Umbilical cord (tissue), 1 donor: ENCODE measurements at regions not wholly inside any gene's neighbourhood (a gene's known extent, or its start where the extent isn't known, plus 50 kb on each side); places are given as distances from the start of the nearest gene placed in this dataset.

Experiments
- DNase-seq: peaks from one replicate; pipeline ENCODE4 v3.0.0-alpha.2; 2015; ENCODE audit warnings: low spot score

DNA sequence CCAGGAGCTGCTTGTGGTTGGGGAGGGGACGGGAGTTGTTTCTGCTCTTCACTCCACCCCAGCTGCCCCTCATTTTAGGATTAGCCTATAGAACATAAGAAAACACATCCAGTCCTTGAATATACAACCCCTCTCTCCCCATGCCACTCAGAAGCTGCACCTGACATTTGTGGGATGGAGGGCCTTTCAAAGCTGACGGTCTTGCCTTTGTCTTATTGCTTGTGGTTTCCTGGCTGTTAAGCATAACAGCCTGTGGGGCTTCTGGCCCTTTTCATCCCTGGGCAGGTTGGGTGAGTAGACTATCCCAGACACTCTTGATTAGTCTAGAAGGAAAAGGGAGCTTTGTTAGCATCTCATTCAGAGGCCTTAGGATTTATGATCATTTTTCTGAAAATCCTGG, 407.6 kb upstream of the BOD1L1 start:
- no peak for DNase-seq

DNA sequence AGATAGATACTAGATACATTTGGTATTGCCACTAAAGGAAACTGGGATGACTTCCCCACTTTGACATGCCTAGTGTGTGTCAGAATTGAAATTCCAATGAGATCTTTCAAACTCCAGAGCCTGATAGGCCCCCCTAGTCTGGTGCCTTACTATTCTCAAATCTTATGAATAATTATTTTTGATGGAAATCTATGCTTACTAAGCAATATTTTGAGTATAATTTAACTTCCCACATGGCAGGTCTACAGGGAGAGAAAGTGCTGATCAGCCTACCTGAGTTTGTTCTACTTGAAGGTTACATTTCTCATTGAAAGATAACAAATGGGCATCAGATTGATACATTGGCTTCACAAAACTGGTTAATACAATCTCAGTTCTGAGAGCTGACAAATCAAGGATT, 415.7 kb upstream of the BOD1L1 start:
- DNase-seq, result no peak

GRCh38 chr4:14046642-14047041, 419.1 kb upstream of the BOD1L1 start:
- DNase-seq, result no peak

DNA sequence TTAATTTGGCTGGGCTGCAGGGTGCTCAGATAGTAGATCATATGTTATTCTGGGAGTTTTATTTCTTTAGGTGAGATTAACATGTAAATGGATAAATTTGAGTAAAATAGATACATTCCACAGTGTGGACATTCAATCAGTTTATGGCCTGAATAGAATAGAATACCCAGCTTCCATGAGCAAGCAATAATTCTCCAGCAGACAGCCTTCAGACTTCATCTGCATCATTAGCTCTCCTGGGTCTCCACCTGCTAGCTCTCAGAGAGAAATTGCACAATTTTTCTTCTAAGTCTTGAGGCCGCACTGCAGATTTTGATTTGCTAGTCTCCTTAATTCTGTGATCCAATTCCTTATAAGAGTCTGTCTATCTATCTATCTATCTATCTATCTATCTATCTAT, 420.3 kb upstream of the BOD1L1 start:
- no peak for DNase-seq

DNA sequence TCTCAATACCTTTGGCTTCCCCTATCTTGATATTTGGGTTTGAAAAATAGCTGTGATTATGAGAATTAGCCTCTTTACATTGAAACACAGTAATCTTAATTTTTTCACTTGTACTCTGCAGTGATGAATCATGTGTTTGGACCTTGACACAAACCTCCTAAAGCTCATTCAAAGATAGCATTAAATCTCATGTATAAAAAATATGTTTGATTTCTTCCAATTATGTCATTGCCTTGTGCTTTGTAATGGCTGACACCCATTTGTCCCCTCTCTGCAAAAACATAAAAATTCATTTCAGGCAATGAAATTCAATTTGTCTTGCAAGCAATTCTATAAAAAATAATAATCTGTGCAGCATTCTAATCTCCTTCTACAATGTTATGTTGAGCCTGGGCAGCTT, 422.4 kb upstream of the BOD1L1 start:
- DNase-seq, result no peak

GRCh38 chr4:14053291-14053690, 425.8 kb upstream of the BOD1L1 start:
- no peak for DNase-seq

- DNase-seq, result no peak
Observed at GRCh38 chr4:14054391-14054790, 426.9 kb upstream of the BOD1L1 start.

GRCh38 chr4:14059006-14059405, 431.5 kb upstream of the BOD1L1 start:
- no peak for DNase-seq

- no peak for DNase-seq
Observed at GRCh38 chr4:14064984-14065383, 437.5 kb upstream of the BOD1L1 start.

DNA sequence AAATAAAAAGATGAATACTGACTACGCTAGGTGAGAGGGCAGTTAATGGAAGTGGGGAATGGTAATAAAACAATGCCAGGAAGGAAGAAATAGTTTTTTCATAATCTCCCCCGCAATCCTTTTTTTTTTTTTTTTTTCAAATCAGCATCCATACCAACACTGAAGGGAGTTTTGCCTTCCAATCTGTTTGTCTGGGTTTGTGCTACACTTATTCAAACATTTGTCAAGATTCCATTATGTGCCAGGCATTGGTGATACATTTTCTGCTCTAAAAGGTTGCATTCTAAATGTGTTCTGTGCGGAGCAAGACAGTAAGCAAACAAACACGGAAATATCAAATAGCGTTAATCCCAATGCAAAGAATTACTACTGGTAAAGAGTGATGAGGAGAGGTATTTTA, 437.9 kb upstream of the BOD1L1 start:
- DNase-seq, result no peak

- no peak for DNase-seq
Observed at GRCh38 chr4:14066979-14067378, 439.5 kb upstream of the BOD1L1 start.

DNA sequence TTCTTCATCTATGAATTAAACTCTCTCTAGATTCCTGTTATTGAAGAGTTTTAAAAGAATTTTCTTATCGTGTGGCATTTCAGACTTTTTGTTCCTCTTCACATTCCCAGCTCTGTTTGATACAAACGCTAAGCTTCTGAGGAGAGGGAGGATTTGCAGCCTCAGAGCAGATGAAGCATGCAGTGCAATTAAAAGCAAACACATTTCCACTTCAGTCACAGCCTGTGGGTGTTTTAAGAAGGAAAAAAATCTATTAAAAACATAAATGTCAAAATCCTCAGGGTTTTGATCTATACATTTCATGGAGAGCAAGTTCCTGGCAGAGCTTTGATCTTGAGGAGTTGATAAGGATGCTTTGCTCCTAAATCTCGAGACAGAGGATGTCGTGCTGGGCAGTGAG, 442.4 kb upstream of the BOD1L1 start:
- DNase-seq, result no peak

DNA sequence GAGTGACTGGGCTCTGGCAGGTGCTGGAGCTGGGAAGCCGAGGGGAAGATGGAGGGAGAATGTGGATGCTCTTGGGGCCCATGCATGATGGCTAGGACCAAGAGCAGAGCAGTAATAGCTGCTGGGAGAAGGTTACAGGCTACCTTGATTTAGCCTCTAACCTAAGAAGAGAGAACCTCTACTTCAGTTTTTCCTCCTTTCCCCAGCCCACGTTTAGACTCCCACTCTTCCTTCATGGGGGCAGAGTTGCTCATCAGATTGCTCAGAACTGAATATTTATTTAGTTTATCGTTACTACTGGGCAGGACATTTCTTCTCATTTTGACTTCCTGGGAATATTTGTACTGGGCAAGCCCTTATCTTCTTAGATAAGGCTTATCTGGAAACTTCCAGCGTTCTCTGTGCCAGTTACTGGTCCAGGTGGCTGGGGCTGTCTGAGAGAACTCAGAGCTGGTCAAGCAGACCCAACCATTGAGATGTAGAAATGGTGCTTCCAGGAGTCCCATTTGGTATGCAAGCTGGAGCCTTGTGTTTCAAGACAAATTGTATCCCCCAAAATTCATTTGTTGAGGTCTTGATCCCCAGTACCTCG, 442.9 kb upstream of the BOD1L1 start:
- DNase-seq, result no peak

GRCh38 chr4:14072506-14072905, 445.0 kb upstream of the BOD1L1 start:
- no peak for DNase-seq

- DNase-seq, result no peak
Observed at GRCh38 chr4:14076776-14077175, 449.3 kb upstream of the BOD1L1 start.

GRCh38 chr4:14078326-14078725, 450.8 kb upstream of the BOD1L1 start:
- DNase-seq, result no peak

DNA sequence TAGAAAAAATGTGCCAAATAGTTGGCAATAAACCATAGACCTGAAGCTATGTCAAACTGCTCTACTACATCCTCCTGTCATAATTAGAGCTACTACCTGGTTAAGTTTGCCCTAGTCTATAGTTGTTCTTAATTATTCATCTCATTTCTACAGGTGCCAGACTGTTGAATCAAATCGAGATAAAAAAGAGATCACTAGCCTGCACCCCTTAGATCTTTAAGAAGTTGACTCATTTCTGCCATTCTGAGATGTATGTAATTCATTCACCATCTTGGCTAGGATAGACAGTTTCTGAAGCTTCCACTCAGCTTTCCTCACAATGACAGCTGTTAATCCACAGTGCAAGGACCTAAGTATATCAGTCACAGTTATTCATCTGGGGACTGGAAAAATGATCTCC, 452.1 kb upstream of the BOD1L1 start:
- DNase-seq, result no peak

DNA sequence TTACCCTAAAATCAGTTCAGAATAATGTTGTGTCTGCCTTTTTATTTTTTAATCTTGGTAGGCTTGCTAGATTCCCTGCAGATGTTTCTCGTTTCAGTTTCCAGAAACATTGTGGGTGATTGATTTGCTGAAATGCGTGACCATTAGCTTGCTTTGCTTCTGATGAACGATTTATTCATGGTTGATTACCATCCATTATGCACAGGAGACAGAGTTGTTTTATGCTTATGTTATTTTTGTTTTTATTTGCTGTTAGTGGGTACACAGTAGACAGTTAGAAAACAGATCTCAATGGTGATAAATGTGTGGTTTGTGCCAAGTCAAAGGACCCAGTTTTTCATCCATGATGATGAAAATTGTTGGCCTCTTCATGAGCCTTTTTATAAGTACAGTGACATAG, 455.6 kb upstream of the BOD1L1 start:
- no peak for DNase-seq

GRCh38 chr4:14084598-14084997, 457.1 kb upstream of the BOD1L1 start:
- DNase-seq, result no peak

DNA sequence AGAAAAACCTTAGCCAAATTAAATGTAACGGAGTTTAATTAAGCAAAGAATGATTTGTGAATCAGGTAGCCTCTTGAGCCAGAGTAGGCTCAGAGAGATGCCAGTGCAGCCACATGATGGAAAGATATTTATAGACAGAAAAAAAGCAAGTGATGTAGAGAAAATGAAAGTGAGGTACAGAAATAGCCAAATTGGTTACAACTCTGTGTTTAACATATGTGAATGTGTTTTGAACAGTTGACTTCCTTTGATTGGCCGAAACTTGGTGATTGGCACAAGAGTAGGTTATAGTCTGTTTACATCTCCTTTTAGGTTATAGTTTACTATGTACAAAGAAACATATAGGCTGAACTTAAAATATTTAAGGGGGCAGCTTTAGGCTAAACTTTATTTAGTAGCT, 459.9 kb upstream of the BOD1L1 start:
- DNase-seq, result no peak

DNA sequence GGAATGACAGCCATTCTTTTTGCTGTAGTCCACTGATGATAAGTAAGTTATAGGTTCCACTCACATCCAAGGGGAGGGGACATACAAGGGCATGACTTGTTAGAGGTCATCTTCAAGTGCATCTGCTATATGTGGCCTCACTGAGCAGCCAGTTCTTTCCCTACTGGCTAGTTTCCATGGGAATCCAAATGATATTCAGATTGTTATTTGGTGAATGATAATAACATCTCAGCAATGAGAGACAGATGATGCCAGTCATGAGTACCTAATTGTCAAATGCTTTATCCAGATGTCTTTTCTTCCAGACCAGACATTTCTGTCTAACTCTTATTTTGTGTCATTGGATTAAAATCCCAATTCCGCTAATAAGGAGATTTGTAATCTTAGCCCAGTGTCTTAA, 460.4 kb upstream of the BOD1L1 start:
- DNase-seq, result no peak

GRCh38 chr4:14091531-14091930, 464.0 kb upstream of the BOD1L1 start:
- no peak for DNase-seq

DNA sequence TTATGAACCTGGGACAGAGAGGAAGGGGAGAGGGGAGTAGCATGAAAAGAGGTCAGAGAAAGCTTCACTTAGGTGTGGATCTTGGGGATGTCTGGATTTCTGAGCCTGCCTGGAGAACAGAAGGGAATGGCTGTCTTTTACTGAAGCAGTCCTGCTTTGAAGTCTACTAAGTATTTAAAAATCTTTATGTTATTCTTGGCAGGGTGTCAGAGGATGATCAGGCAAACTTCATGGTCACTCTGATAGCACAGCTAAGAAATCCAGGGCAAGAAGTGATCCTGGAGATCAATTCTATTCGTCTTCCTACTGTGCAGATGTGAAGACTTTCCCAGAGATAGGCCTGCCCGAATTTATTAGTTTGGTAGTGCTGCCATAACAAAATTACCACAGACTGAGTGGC, 464.4 kb upstream of the BOD1L1 start:
- DNase-seq, result no peak

- no peak for DNase-seq
Observed at GRCh38 chr4:14092741-14093140, 465.2 kb upstream of the BOD1L1 start.

DNA sequence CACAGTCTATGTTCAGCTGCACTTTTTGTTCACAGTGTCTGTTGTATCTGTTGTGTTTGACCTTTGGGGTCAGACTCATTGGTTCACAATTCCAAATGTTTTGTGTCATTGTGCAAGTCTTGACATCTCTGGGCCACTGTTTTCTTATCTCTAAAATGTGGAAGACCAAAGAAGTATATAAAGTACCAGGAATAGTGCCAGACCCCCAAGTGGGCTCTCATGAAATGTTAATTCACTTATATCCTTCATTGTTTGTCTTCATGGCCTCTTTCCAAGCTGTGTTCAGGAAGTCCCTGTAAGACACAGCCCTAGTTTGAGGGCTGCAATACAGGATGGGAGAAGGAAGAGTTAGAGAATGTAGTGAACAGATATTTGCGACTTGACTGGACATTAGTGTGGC, 468.3 kb upstream of the BOD1L1 start:
- no peak for DNase-seq
